NCI-H226 (cell line): ENCODE measurements at regions not wholly inside any gene's neighbourhood (a gene's known extent, or its start where the extent isn't known, plus 50 kb on each side); places are given as distances from the start of the nearest gene placed in this dataset.

Experiments used
- DNase-seq: peaks from one replicate; pipeline ENCODE4 v3.0.0-alpha.2; 2015

GRCh38 chr4:134019657-134020056 lies 181.9 kb downstream of the PABPC4L start:
- no peak for DNase-seq

DNA sequence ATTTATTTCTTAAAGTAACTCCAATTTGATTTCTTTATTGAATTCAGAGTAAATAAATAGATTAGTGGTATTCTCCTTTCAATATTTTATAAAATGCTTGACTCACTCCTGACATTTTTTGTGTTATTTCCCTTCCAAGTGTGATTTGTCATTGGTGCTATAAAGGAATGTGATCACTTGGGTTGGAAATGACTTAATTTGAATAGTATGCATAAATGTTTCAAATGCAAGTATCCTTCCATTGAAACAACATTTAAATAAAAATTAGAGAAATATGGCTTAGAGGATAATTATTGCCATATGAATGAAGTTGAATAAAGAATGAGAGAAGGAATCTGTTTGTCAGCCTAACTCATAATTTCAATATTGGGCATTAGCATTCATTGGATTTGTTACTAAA lies 182.7 kb downstream of the PABPC4L start:
- DNase-seq, result no peak

DNA sequence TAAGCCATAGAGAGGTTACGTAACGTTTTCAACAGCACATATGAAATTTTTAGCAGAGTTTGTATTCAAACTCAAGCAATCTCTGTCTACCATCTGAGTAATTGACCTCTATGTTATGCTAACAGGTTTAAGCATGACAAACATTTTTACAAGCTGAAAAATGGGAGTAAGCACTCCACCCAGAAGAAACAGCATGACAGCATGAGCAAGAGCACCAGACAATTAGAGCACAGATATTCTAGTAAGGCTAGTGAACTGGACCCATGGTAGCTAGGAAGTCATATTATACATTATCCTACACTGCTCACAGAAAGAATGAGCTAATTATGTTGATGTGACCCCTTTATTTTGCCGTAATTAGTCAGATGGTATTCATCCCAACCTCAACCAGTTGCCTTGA lies 200.5 kb downstream of the PABPC4L start:
- no peak for DNase-seq

DNA sequence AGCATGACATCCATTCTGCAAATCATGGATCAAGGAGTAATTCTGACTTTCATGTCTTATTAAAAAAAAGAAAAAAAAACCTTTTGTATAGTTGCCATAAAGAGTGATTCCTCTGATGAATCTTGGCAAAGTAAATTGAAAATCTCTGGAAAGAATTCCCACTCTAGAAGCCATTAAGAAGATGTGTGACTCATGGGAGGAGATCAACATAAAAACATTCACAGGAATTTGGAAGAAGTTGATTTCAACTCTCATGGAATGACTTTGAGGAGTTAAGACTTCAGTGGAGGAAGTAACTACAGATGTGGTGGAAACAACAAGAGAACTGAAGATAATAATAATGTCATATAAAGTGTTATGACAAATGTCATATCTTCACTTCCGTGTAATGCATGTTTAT lies 204.2 kb downstream of the PABPC4L start:
- DNase-seq, result peak; percentile 68

GRCh38 chr4:133996431-133997121 lies 205.0 kb downstream of the PABPC4L start:
- DNase-seq, result peak; percentile 30

DNA sequence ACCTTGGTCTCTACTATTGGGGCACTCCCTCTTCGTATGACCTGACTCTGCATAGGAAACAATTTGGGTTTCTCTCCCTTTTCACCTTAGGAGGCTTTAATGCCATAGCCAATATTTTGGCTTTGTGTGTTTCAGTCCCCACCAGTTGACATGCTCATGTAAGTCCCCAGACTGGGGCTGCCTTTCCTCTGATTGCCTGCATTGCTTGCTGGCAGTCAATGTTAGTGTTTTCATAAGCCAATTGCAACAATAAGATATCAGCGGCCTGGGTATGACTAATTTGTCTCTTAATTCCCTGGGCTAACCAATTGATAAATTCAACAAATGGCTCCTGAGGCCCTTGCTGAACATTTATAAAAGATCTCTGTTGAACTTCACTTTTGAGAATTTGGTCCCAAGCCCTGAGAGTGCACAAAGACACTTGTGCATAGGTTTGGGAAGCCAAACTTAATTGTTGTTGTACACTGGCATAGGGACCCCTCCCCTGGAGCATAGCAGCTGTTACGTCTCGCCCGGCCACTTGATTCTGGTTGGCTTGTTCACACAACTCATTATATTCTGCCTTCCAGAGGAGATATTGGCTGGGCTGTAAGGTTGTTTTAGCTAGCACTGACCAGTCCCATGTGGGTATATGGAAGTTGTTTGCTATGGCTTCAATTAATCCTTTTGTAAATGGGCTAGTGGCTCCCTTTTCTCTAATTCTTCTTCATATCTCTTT lies 206.2 kb downstream of the PABPC4L start:
- DNase-seq, result no peak

DNA sequence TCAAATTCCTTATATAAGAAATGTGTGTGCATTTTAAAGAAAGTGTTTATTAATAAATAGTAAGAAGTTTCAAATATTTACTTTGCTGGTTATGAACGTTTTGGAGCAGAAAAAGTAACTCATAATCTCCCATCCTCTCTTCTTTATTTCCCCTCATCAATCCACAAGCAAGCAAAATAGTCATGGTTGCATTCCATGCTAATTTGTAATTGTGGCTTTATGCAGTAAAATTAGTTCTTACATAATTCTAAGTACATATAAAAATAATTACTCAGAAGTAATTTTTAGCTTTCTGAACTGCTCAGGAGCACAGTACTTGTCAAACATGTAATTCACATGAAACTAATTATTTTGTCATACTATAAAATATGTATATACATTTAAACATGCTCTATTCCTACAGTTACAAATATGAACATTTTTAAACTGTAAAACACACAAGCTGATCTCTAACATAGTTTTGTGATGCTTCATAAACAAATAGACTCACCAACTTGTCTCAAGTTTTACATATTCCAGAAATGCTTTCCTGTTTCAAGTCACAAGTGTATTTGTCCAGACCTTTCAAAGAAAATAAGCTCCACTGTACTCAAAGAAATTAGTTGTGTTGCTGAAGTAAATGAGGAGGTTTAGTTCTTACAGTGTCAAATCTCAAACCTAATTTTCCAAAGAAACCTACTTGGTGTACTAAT lies 218.9 kb downstream of the PABPC4L start:
- DNase-seq, result no peak

- DNase-seq, result no peak
Measured at GRCh38 chr4:133981327-133981726, 220.3 kb downstream of the PABPC4L start.

DNA sequence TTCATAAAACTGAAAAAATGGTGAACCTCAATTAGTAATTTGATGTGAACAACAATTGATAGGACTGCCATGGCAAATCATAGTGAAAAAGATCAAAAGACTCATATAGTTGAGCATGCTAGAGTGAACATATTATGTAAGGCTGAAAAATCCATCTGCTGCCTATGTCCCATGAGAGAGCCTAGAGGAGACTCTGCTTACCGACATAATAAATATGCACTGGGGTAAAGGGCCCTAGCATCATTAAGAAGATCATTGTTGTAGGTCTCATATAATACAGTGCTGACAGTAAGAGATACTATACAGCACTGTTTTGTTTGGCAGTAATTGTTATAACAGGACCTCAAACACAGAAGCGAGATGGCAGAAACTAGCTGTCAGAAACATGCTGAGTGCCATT lies 229.0 kb downstream of the PABPC4L start:
- DNase-seq, result no peak

DNA sequence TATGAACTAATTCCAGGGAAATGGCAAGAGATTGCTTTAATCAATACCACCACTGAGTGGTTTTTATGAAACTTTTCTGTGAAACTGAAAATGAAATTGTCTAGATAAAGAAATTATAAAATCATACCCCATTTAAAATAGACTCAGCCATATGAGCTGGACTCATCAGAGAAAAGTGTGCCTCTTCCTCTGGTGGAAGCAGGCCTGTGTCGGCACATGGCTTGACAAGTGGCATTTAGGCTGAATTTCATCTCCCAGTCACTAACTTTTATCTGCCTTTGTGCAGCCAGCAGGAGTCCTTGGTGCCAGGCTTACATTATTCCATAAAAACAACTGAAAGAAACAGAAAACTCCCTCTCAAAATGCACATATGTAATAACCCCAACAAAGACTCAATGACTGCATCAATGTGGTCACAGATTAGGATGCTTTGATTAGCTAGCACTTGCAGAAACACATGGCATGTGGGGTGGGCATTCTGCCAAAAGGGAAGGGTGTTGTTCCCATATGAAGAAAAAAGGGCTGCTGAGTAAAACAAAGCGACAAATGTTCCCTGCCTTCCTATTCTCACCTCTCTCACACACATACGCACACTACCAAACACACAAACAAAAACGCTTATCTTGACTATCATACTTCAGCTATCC lies 232.3 kb downstream of the PABPC4L start:
- DNase-seq, result peak; percentile 47

GRCh38 chr4:133968174-133968573 lies 233.4 kb downstream of the PABPC4L start:
- no peak for DNase-seq

GRCh38 chr4:133960975-133961374 lies 240.6 kb downstream of the PABPC4L start:
- no peak for DNase-seq

DNA sequence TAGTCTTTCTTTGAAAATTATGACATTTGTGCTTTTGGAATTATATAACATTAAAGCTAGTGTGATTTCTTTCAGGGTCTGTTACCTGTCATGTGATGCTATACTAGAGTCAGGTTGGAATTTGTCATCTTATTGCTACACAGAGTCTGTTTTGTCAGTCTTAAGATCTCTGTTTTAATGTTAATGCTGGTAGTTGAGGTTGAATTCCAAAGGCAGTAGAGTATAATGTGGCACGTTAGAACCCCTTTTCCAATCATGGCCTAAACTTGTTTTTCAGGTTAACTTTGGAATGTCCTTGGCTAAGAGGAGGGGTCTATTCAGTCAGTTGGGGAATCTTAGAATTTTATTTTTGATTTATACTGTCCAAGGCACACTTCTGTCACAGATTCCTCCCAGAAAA lies 258.5 kb downstream of the PABPC4L start:
- DNase-seq, result no peak

DNA sequence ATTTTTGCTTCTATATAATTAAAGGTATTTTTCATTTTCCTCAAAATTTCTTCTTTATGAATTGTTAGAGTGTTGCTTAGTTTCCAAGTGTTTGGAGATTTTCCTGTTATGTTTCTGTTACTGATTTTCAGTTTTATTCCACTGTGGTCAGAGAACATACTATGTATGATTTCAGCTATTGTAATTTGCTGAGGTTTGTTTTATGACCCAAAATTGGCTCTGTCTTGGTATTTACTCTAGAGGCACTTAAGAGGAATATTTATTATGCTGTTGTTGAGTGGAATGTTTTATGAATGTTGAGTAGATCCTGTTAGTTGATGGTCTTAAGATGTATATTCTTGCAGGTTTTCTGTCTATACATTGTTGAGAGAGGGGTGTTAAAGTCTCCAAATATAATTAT lies 263.5 kb downstream of the PABPC4L start:
- DNase-seq, result no peak

DNA sequence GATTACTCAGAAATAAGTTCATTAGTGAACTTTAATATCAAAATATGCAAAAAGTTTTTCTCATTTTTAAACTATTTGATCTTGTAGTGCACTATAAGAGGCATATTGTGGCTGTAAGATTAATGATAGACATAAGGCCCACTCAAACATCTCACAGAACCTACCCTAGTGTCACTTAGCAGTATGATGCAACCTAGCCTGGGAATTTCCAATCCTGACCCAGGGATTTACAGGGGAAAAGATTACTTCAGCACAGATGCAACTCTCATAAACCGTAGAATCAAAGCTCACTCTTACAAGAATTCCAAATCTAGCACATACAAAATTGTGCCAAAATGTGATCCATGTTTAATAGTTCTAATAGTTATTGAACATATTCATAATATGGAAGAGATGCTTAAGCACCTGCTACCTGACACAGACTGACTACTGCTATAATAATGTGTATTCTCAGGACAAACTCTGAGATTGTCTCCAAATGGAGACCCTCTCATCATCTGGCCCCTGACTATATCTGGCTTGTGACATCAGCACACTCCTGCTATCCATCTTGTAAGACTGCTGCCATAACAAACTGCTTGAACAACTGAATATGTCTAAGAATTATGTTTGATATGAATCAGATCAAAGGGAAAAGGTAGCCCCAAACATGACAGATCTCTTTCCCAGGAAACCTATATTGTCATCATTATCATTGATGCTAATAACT lies 271.9 kb downstream of the PABPC4L start:
- DNase-seq, result no peak

- peak; percentile 2 for DNase-seq
Measured at GRCh38 chr4:133921280-133922195, 280.1 kb downstream of the PABPC4L start.

DNA sequence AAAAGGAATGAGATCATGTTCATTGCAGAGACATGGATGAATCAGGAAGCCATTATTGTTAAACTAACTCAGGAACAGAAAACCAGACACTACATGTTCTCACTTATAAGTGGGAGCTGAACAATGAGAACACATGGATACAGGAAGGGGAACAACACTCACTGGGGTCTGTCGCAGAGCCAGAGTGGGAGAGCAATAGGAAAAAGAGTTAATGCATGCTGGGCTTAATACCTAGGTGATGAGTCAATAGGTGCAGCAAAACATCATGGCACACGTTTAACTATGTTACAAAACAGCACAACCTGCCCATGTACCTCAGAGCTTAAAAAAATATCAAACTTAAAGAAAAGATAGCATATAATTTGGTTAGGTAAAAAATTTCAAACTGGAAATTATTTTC lies 281.4 kb downstream of the PABPC4L start:
- no peak for DNase-seq

GRCh38 chr4:133910165-133910564 lies 291.4 kb downstream of the PABPC4L start:
- no peak for DNase-seq

DNA sequence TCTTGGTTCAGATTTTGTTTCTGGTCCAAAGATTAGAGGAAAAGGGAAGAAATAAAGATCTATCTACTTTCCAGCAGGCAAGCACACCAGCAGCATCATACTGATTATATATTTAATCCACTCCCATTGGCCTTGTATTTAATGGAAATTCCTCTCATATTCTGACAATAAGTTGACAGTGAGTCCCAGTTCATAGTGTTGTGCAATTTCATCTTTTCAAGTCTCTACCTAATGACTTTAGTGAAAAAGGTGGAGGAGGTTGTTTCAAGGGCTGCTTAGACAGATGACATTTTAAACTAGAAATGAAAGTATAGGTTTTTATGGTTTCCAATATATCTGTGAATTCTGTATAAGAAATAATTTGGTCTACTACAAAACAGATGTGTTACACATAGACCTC lies 298.6 kb downstream of the PABPC4L start:
- DNase-seq, result no peak

- no peak for DNase-seq
Measured at GRCh38 chr4:133891011-133891410, 310.6 kb downstream of the PABPC4L start.

GRCh38 chr4:133887723-133888122 lies 313.9 kb downstream of the PABPC4L start:
- DNase-seq, result no peak

DNA sequence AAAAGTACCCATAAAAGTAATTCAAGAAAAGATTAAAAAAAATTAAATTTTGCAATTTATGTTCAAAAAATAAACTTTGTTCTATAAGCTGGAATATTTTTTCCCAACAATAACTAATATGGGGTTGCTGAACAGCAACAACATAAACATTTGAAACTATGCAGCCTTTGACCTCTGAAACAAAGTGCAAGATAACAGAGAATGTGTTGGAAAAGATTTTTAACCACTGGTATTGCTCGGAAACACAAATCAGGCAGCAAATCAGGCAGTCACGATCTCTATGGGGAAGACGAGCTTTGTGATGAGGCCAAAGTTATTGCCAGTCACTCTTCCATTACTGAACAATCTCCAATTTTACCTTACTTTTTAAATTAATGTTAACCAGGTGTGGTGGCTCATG lies 332.1 kb downstream of the PABPC4L start:
- DNase-seq, result no peak
